ENCODE measurements at regions not wholly inside any gene's neighbourhood (a gene's known extent, or its start where the extent isn't known, plus 50 kb on each side); places are given as distances from the start of the nearest gene placed in this dataset.

- no peak for TF ChIP-seq CTCF (IDR thresholded peaks at IDR 0.05; ENCODE audit: insufficient read depth, low read length)
- no peak for TF ChIP-seq SPI1 (IDR thresholded peaks at IDR 0.05; ENCODE audit: borderline replicate concordance, low read depth)
- TF ChIP-seq POLR2AphosphoS5 (IDR thresholded peaks at IDR 0.05; ENCODE audit: low read depth) = no peak
- TF ChIP-seq GABPA (IDR thresholded peaks at IDR 0.05; ENCODE audit: low read depth) = no peak
Measured at GRCh38 chr1:90501281-90501680, 215.8 kb downstream of the BARHL2 start.

Data from HL-60 (cell line).